Spleen (tissue), 7 donors: ENCODE measurements at regions not wholly inside any gene's neighbourhood (a gene's known extent, or its start where the extent isn't known, plus 50 kb on each side); places are given as distances from the start of the nearest gene placed in this dataset.

ENCODE experiments used
- POLR2A ChIP-seq, 3 donors: fragments of 450-650 bp; IDR thresholded peaks; one replicate each; pipeline ENCODE4 v1.5.1; 2017; ENCODE audit warnings: antibody characterized with exemption in 3 of 3, mild to moderate bottlenecking in 1 of 3
- TF ChIP-seq, protein P1 (sequence below), 11 experiments: fragments of 200-600 bp in 7 of 11; fragments of 450-650 bp in 4 of 11; sonication (generic) in 4 of 11; IDR thresholded peaks in 8 of 11; conservative IDR thresholded peaks in 3 of 11; 1 replicate in 7 of 11; 2 replicates in 4 of 11; pipeline versions ENCODE4 v1.4.0 to v1.8.0; 2016 to 2021; ENCODE audit warnings: antibody characterized with exemption in 11 of 11, inconsistent platforms in 4 of 11, mild to moderate bottlenecking in 1 of 11
- donor health status: DM: no; HTN: no; CAD: no; lungs with moderate emphysema.
- donor health status: DM: no; HTN: no; CAD: no.
- donor health status: DM: no; HTN: no; CAD: no.

DNA sequence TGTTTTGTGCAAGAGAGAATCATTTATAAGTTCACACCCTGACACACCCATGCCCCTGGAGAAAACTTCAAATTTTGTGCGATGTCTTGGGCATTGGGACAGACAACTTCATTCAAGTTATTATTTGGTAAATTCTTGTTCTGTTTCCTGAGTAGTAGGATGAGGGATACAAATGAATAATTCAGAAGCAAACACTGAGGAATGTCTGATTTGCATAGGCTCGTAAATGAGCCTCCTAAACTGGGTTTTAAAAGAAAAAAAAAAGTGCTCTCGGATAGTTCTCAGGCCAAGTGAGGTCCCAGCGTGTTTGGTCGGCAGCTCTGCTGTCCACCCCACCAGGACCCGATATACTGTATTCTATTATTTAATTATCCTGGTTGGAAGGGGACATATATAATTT is 134.7 kb upstream of the CPM start:
- no peak for TF ChIP-seq POLR2A (IDR thresholded peaks at IDR 0.05)
- TF ChIP-seq, protein P1, sequence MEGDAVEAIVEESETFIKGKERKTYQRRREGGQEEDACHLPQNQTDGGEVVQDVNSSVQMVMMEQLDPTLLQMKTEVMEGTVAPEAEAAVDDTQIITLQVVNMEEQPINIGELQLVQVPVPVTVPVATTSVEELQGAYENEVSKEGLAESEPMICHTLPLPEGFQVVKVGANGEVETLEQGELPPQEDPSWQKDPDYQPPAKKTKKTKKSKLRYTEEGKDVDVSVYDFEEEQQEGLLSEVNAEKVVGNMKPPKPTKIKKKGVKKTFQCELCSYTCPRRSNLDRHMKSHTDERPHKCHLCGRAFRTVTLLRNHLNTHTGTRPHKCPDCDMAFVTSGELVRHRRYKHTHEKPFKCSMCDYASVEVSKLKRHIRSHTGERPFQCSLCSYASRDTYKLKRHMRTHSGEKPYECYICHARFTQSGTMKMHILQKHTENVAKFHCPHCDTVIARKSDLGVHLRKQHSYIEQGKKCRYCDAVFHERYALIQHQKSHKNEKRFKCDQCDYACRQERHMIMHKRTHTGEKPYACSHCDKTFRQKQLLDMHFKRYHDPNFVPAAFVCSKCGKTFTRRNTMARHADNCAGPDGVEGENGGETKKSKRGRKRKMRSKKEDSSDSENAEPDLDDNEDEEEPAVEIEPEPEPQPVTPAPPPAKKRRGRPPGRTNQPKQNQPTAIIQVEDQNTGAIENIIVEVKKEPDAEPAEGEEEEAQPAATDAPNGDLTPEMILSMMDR (IDR thresholded peaks at IDR 0.05 in 8 of 11, conservative IDR thresholded peaks at IDR 0.05 in 3 of 11), result no peak
